HG03159 (cell line): ENCODE measurements at regions not wholly inside any gene's neighbourhood (a gene's known extent, or its start where the extent isn't known, plus 50 kb on each side); places are given as distances from the start of the nearest gene placed in this dataset.

Experiments used
- ATAC-seq: cut with Tn5 transposase; IDR thresholded peaks from one replicate; pipeline ENCODE4 v1.9.1; 2021; ENCODE audit warnings: mild to moderate bottlenecking, moderate library complexity; ENCODE audit not compliant: unreplicated experiment

GRCh38 chr2:43057742-43058725 is 168.4 kb downstream of the ZFP36L2 start:
- ATAC-seq = no peak

GRCh38 chr2:43057026-43057741 is 169.2 kb downstream of the ZFP36L2 start:
- ATAC-seq = no peak

- no peak for ATAC-seq
These were observed 170.4 kb downstream of the ZFP36L2 start for GRCh38 chr2:43055985-43056384.

GRCh38 chr2:43055086-43055912 is 171.1 kb downstream of the ZFP36L2 start:
- no peak for ATAC-seq

- ATAC-seq = no peak
These were observed 172.0 kb downstream of the ZFP36L2 start for GRCh38 chr2:43054367-43054766.

- no peak for ATAC-seq
These were observed 173.5 kb downstream of the ZFP36L2 start for GRCh38 chr2:43052944-43053306.

- ATAC-seq = no peak
These were observed 174.0 kb downstream of the ZFP36L2 start for GRCh38 chr2:43052204-43052943.

- ATAC-seq = no peak
These were observed 175.1 kb downstream of the ZFP36L2 start for GRCh38 chr2:43051338-43051737.

GRCh38 chr2:43050866-43051265 is 175.5 kb downstream of the ZFP36L2 start:
- no peak for ATAC-seq

- no peak for ATAC-seq
These were observed 176.3 kb downstream of the ZFP36L2 start for GRCh38 chr2:43049836-43050801.

- no peak for ATAC-seq
These were observed 179.1 kb downstream of the ZFP36L2 start for GRCh38 chr2:43047187-43047780.

- ATAC-seq = no peak
These were observed 180.5 kb downstream of the ZFP36L2 start for GRCh38 chr2:43045866-43046265.

GRCh38 chr2:43044093-43044681 is 182.2 kb downstream of the ZFP36L2 start:
- no peak for ATAC-seq

GRCh38 chr2:43043553-43043870 is 182.9 kb downstream of the ZFP36L2 start:
- ATAC-seq = no peak

- no peak for ATAC-seq
These were observed 184.6 kb downstream of the ZFP36L2 start for GRCh38 chr2:43041661-43042360.

GRCh38 chr2:43041173-43041591 is 185.2 kb downstream of the ZFP36L2 start:
- ATAC-seq = no peak

GRCh38 chr2:43040084-43040854 is 186.1 kb downstream of the ZFP36L2 start:
- no peak for ATAC-seq
